ENCODE measurements at regions not wholly inside any gene's neighbourhood (a gene's known extent, or its start where the extent isn't known, plus 50 kb on each side); places are given as distances from the start of the nearest gene placed in this dataset.

DNA sequence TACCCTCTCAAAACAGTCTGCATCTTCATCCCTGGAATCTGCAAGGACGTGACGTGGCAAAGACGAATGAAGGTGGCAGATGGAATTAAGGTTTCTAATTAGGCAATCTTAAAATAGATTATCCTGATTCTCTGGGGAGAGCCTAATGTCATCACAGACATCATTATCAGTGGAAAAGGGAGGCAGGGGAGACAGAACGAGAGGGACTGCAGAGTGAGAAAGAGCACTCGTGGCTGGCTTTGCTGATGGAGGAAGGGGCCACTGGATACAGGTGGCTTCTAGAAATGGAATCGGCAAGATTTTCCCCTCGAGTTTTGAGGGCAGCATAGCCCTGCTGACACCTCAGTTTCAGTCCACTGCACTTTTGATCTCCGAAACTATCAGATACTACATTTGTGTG, 110.6 kb downstream of the ASMT start:
- 61 to 63% methylated on average over 8 of the region's 8 CpGs for WGBS, 2 donors
- H3K9me3 ChIP-seq (ENCODE audit: control insufficient read depth, low read length) = no peaks in the 10 kb centered on the region
- no peak overlapping the region for H3K4me3 ChIP-seq (ENCODE audit: low read length in 2 of 2)
- no peaks in the 10 kb centered on the region for H3K36me3 ChIP-seq (ENCODE audit: control insufficient read depth in 1 of 2, insufficient read depth in 2 of 2, low read length in 1 of 2)
- no peak overlapping the region for H3K27ac ChIP-seq (ENCODE audit: low read depth in 1 of 2, low read length in 2 of 2)
- ATAC-seq (ENCODE audit: low FRiP score) (no peak), DNase-seq (no peak)
- H3K4me1 ChIP-seq (ENCODE audit: control insufficient read depth in 1 of 2, insufficient read depth in 2 of 2, low read length in 2 of 2) = no peaks in the 10 kb centered on the region
- intact Hi-C loops (cut with DNase I) = no loop called here
- no peaks in the 10 kb centered on the region for H3K27me3 ChIP-seq (ENCODE audit: control insufficient read depth in 1 of 2, insufficient read depth in 2 of 2, low read length in 1 of 2)

DNA sequence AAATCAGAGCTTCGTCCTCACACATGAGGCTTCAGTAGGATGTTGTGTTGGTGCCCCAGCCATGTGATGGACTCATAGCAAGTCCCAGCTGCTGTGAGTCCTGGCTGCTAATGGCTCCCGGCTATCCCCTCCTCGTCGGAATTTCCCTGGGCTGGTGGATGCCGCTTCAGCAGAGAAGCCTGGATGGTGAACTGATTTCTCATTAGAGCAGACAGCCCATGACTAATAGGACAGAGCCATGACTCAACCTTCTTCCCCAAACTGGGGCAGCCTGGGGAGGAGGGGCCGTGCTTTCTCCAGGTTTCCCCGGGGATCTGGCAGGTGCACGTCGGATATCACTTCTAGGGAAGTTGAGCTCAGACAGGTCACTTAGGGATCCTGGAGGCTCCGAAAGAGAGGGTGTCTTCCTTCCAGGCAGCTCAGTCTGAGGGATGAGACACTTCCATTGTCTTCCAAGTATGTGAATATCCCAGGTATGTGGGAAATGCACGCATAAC, 112.7 kb downstream of the ASMT start:
- Histone ChIP-seq H3K36me3 (ENCODE audit: control insufficient read depth in 1 of 2, insufficient read depth in 2 of 2, low read length in 1 of 2) (no peaks in the 10 kb centered on the region), H3K4me3 (ENCODE audit: low read length in 2 of 2) (no peak overlapping the region), H3K4me1 (ENCODE audit: control insufficient read depth in 1 of 2, insufficient read depth in 2 of 2, low read length in 2 of 2) (no peaks in the 10 kb centered on the region), H3K27ac (ENCODE audit: low read depth in 1 of 2, low read length in 2 of 2) (no peak overlapping the region), H3K27me3 (ENCODE audit: control insufficient read depth in 1 of 2, insufficient read depth in 2 of 2, low read length in 1 of 2) (no peaks in the 10 kb centered on the region), H3K9me3 (ENCODE audit: control insufficient read depth, low read length) (no peaks in the 10 kb centered on the region)
- intact Hi-C loops (cut with DNase I) = no loop called here
- 60% methylated on average over 10 to 11 of the region's 11 CpGs for WGBS, 2 donors
- ATAC-seq (ENCODE audit: low FRiP score) (no peak), DNase-seq (peak in 1 of 2 donors; percentile 41)

GRCh38 chrX:1734806-1735205, 119.9 kb downstream of the ASMT start:
- ATAC-seq (ENCODE audit: low FRiP score) = no peak
- intact Hi-C loops (cut with DNase I) = no loop called here
- H3K27me3 ChIP-seq (ENCODE audit: control insufficient read depth in 1 of 2, insufficient read depth in 2 of 2, low read length in 1 of 2) = no peaks in the 10 kb centered on the region
- no peak overlapping the region for H3K4me3 ChIP-seq (ENCODE audit: low read length in 2 of 2)
- DNase-seq = no peak
- no peaks in the 10 kb centered on the region for H3K9me3 ChIP-seq (ENCODE audit: control insufficient read depth, low read length)
- H3K4me1 ChIP-seq (ENCODE audit: control insufficient read depth in 1 of 2, insufficient read depth in 2 of 2, low read length in 2 of 2) = no peaks in the 10 kb centered on the region
- 52 to 57% methylated on average over 5 of the region's 5 CpGs for WGBS, 2 donors
- no peak overlapping the region for H3K27ac ChIP-seq (ENCODE audit: low read depth in 1 of 2, low read length in 2 of 2)
- H3K36me3 ChIP-seq (ENCODE audit: control insufficient read depth in 1 of 2, insufficient read depth in 2 of 2, low read length in 1 of 2) = no peaks in the 10 kb centered on the region

GRCh38 chrX:1741816-1742394, 127.0 kb downstream of the ASMT start:
- Histone ChIP-seq H3K27me3 (ENCODE audit: control insufficient read depth in 1 of 2, insufficient read depth in 2 of 2, low read length in 1 of 2) (no peaks in the 10 kb centered on the region), H3K27ac (ENCODE audit: low read depth in 1 of 2, low read length in 2 of 2) (no peak overlapping the region), H3K36me3 (ENCODE audit: control insufficient read depth in 1 of 2, insufficient read depth in 2 of 2, low read length in 1 of 2) (no peaks in the 10 kb centered on the region), H3K9me3 (ENCODE audit: control insufficient read depth, low read length) (no peaks in the 10 kb centered on the region), H3K4me3 (ENCODE audit: low read length in 2 of 2) (no peak overlapping the region), H3K4me1 (ENCODE audit: control insufficient read depth in 1 of 2, insufficient read depth in 2 of 2, low read length in 2 of 2) (no peaks in the 10 kb centered on the region)
- intact Hi-C loops (cut with DNase I) = no loop called here
- 75 to 76% methylated on average over 11 of the region's 11 CpGs for WGBS, 2 donors
- ATAC-seq (ENCODE audit: low FRiP score) = no peak
- no peak for DNase-seq

- DNase-seq (no peak), ATAC-seq (ENCODE audit: low FRiP score) (no peak)
- Histone ChIP-seq H3K27me3 (ENCODE audit: control insufficient read depth in 1 of 2, insufficient read depth in 2 of 2, low read length in 1 of 2) (no peaks in the 10 kb centered on the region), H3K9me3 (ENCODE audit: control insufficient read depth, low read length) (no peaks in the 10 kb centered on the region), H3K4me1 (ENCODE audit: control insufficient read depth in 1 of 2, insufficient read depth in 2 of 2, low read length in 2 of 2) (no peaks in the 10 kb centered on the region), H3K36me3 (ENCODE audit: control insufficient read depth in 1 of 2, insufficient read depth in 2 of 2, low read length in 1 of 2) (no peaks in the 10 kb centered on the region), H3K4me3 (ENCODE audit: low read length in 2 of 2) (no peak overlapping the region), H3K27ac (ENCODE audit: low read depth in 1 of 2, low read length in 2 of 2) (no peak overlapping the region)
- 54 to 81% methylated on average over 4 of the region's 4 CpGs for WGBS, 2 donors
- intact Hi-C loops (cut with DNase I) = no loop called here
Observed at GRCh38 chrX:1743105-1743504, 128.2 kb downstream of the ASMT start.

GRCh38 chrX:1743663-1744062, 128.8 kb downstream of the ASMT start:
- ATAC-seq (ENCODE audit: low FRiP score) (no peak), DNase-seq (no peak)
- no peaks in the 10 kb centered on the region for H3K4me1 ChIP-seq (ENCODE audit: control insufficient read depth in 1 of 2, insufficient read depth in 2 of 2, low read length in 2 of 2)
- H3K27me3 ChIP-seq (ENCODE audit: control insufficient read depth in 1 of 2, insufficient read depth in 2 of 2, low read length in 1 of 2) = no peaks in the 10 kb centered on the region
- no peak overlapping the region for H3K27ac ChIP-seq (ENCODE audit: low read depth in 1 of 2, low read length in 2 of 2)
- intact Hi-C loops (cut with DNase I) = no loop called here
- H3K4me3 ChIP-seq (ENCODE audit: low read length in 2 of 2) = no peak overlapping the region
- no peaks in the 10 kb centered on the region for H3K9me3 ChIP-seq (ENCODE audit: control insufficient read depth, low read length)
- H3K36me3 ChIP-seq (ENCODE audit: control insufficient read depth in 1 of 2, insufficient read depth in 2 of 2, low read length in 1 of 2) = no peaks in the 10 kb centered on the region
- WGBS, 2 donors = 2 to 18% methylated on average over 2 of the region's 2 CpGs

DNA sequence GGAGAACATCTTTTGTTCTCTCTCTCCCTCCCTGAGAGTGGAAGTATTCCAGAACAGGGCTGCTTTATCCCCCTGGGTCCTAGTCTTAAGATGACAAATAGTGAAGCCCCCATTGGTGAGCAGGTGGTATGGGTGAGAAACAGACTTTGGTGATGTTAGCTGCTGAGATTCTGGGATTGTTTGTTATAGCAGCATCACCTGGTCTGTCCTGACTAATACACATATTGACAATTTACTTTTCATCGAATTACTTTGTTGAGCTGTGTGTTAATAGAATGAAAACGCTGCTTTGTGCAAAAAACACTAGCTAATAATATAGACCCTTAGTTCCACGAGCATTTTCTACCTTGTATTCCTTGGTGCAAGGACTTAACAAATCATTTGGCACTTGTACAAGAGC, 133.5 kb downstream of the ASMT start:
- intact Hi-C loops (cut with DNase I) = no loop called here

GRCh38 chrX:1749499-1749898, 134.6 kb downstream of the ASMT start:
- Histone ChIP-seq H3K9me3 (ENCODE audit: control insufficient read depth, low read length) (peaks cover 4% of the 10 kb centered on the region), H3K36me3 (ENCODE audit: control insufficient read depth in 1 of 2, insufficient read depth in 2 of 2, low read length in 1 of 2) (no peaks in the 10 kb centered on the region), H3K4me1 (ENCODE audit: control insufficient read depth in 1 of 2, insufficient read depth in 2 of 2, low read length in 2 of 2) (no peaks in the 10 kb centered on the region), H3K4me3 (ENCODE audit: low read length in 2 of 2) (no peak overlapping the region), H3K27me3 (ENCODE audit: control insufficient read depth in 1 of 2, insufficient read depth in 2 of 2, low read length in 1 of 2) (no peaks in the 10 kb centered on the region), H3K27ac (ENCODE audit: low read depth in 1 of 2, low read length in 2 of 2) (no peak overlapping the region)
- ATAC-seq (ENCODE audit: low FRiP score) (no peak), DNase-seq (no peak)
- intact Hi-C loops (cut with DNase I) = no loop called here
- 82% methylated on average over 7 of the region's 7 CpGs for WGBS, 2 donors

More for the DNA sequence above, 133.5 kb downstream of the ASMT start:
- no peak overlapping the region for H3K27ac ChIP-seq (ENCODE audit: low read depth in 1 of 2, low read length in 2 of 2)
- ATAC-seq (ENCODE audit: low FRiP score) (no peak), DNase-seq (no peak)
- H3K36me3 ChIP-seq (ENCODE audit: control insufficient read depth in 1 of 2, insufficient read depth in 2 of 2, low read length in 1 of 2) = no peaks in the 10 kb centered on the region
- H3K27me3 ChIP-seq (ENCODE audit: control insufficient read depth in 1 of 2, insufficient read depth in 2 of 2, low read length in 1 of 2) = no peaks in the 10 kb centered on the region
- no peak overlapping the region for H3K4me3 ChIP-seq (ENCODE audit: low read length in 2 of 2)
- H3K9me3 ChIP-seq (ENCODE audit: control insufficient read depth, low read length) = peaks cover 4% of the 10 kb centered on the region
- H3K4me1 ChIP-seq (ENCODE audit: control insufficient read depth in 1 of 2, insufficient read depth in 2 of 2, low read length in 2 of 2) = no peaks in the 10 kb centered on the region
- WGBS, 2 donors = 52 to 70% methylated on average over 3 of the region's 3 CpGs

GRCh38 chrX:1750267-1750666, 135.4 kb downstream of the ASMT start:
- ATAC-seq (ENCODE audit: low FRiP score) (no peak), DNase-seq (no peak)
- H3K27me3 ChIP-seq (ENCODE audit: control insufficient read depth in 1 of 2, insufficient read depth in 2 of 2, low read length in 1 of 2) = no peaks in the 10 kb centered on the region
- no peak overlapping the region for H3K27ac ChIP-seq (ENCODE audit: low read depth in 1 of 2, low read length in 2 of 2)
- peaks cover 4% of the 10 kb centered on the region for H3K9me3 ChIP-seq (ENCODE audit: control insufficient read depth, low read length)
- H3K36me3 ChIP-seq (ENCODE audit: control insufficient read depth in 1 of 2, insufficient read depth in 2 of 2, low read length in 1 of 2) = no peaks in the 10 kb centered on the region
- H3K4me3 ChIP-seq (ENCODE audit: low read length in 2 of 2) = no peak overlapping the region
- no peaks in the 10 kb centered on the region for H3K4me1 ChIP-seq (ENCODE audit: control insufficient read depth in 1 of 2, insufficient read depth in 2 of 2, low read length in 2 of 2)
- intact Hi-C loops (cut with DNase I) = no loop called here
- 10 to 12% methylated on average over 5 of the region's 5 CpGs for WGBS, 2 donors

Measured in aorta (tissue), 5 donors.